Choroid plexus epithelial cell (primary cell): ENCODE measurements at regions not wholly inside any gene's neighbourhood (a gene's known extent, or its start where the extent isn't known, plus 50 kb on each side); places are given as distances from the start of the nearest gene placed in this dataset.

Experiments
- DNase-seq: peaks from one replicate; pipeline ENCODE4 v3.0.0-alpha.2; 2010; ENCODE audit warnings: low read depth
- H3K4me3 ChIP-seq: 2 replicates; pipeline ENCODE4 v1.5.1; 2011; ENCODE audit warnings: low read depth, mild to moderate bottlenecking, control low read depth, low read length, moderate library complexity
- CTCF ChIP-seq: conservative IDR thresholded peaks from 2 replicates; pipeline ENCODE4 v1.5.1; 2011; ENCODE audit warnings: low read depth, mild to moderate bottlenecking, control low read depth, inconsistent platforms, low read length, moderate library complexity

GRCh38 chr13:111992911-111993310 is 74.0 kb upstream of the SOX1 start:
- no peak for TF ChIP-seq CTCF
- no peak overlapping the region for H3K4me3 ChIP-seq
- no peak for DNase-seq

DNA sequence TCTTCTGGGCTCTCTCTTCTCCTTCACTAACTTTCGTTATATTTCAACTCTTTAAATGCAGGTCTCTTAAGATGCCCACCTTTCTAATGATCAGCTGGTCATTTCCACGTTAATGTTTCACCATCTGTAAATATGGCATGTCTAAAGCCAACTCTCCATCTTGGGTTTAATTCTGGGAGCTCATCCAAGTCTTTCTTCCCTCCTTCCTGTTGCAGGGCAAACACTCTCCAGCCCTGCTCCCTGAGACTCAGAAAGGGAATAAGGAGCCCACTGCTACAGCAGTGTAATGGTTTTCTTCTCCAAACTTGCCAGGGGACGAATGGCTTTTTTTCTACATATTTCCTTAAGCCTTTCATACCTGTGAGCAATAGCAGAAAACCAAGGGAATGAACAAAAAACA is 73.3 kb upstream of the SOX1 start:
- TF ChIP-seq CTCF: no peak
- no peak overlapping the region for H3K4me3 ChIP-seq
- DNase-seq: no peak

DNA sequence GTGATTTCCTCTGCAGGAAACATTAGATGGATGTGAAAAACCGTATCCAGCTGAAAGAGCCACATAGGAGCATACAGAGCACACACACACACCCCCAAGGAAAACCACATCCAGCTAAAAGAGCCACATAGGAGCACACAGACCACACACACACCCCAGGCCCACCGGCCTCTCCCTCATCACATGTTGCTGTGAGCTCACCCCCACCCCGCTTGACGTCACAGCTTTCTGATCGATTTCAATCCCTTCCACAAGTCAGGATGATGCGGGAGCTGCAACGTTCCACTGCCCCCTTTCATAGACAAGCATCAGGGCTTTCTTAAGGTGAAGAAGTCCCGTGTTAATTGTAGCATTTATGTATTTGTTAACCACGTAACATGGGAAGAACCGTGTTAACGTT is 72.4 kb upstream of the SOX1 start:
- H3K4me3 ChIP-seq: no peak overlapping the region
- no peak for TF ChIP-seq CTCF
- no peak for DNase-seq

GRCh38 chr13:111999352-111999751 is 67.6 kb upstream of the SOX1 start:
- no peak for TF ChIP-seq CTCF
- no peak for DNase-seq
- H3K4me3 ChIP-seq: no peak overlapping the region

GRCh38 chr13:112000888-112001287 is 66.1 kb upstream of the SOX1 start:
- no peak for DNase-seq
- H3K4me3 ChIP-seq: no peak overlapping the region
- no peak for TF ChIP-seq CTCF

DNA sequence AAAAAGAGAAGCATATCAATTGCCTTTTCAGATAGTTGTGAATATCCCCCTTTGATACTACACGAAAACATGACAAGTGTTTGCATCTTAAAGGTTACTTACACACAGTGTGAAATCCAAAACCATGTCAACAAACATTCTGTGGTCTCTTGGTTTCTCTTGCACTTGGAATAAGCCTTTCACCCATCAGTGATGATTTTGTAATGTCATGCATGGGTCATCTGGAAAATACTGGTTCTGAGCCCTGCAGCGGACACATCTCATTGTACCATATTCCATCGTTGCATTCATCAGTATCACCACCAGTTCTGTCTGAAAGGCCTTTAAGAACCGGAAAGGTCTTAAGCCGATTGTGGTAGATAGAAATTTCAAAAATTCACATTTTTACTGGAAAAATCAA is 65.4 kb upstream of the SOX1 start:
- H3K4me3 ChIP-seq: no peak overlapping the region
- no peak for DNase-seq
- no peak for TF ChIP-seq CTCF

GRCh38 chr13:112003396-112003795 is 63.6 kb upstream of the SOX1 start:
- H3K4me3 ChIP-seq: no peak overlapping the region
- TF ChIP-seq CTCF: no peak
- no peak for DNase-seq
